ENCODE measurements at regions not wholly inside any gene's neighbourhood (a gene's known extent, or its start where the extent isn't known, plus 50 kb on each side); places are given as distances from the start of the nearest gene placed in this dataset.
"Not testable (repeated sequence)": the region's sequence is repeated elsewhere in the genome, so short reads cannot be mapped to it uniquely, and the experiment has no call there.

DNA sequence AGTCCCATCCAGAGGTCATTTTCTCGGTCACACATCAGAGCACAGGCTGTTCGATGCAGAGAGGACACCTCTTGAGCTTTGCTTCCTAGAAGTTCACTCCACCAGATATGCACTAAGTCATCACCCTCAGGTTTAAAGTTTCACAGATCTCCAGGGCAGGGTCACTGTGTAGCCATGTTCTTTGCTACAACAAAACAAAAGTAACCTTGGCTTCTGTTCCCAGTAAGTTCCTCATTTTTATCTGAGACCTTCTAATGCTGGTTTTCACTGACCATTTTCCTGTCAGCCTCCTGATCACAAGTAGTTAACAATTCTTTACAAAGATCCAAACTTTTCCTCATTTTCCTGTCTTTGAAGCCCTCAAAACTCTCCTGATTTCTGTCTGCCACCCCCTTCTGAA is 97.5 kb upstream of the CTSV start:
- H3K9me3 Mint-ChIP-seq: peaks cover 0 to 12% (median 6%) of the 10 kb centered on the region in 7 donors
- no peak overlapping the region for H3K4me3 ChIP-seq (replicated peaks in 1 of 3; ENCODE audit: low read depth in 2 of 3, low read length in 3 of 3)
- DNase-seq: no peak
- no peak overlapping the region for H3K4me2 ChIP-seq (replicated peaks; ENCODE audit: extremely low read depth, low read length, poor library complexity, severe bottlenecking)
- no peak overlapping the region for H3K4me3 Mint-ChIP-seq
- peaks cover 2% of the 10 kb centered on the region for H3K4me1 Mint-ChIP-seq
- WGBS (ENCODE audit: insufficient coverage): 80% methylated on average over 1 of the region's 2 CpGs
- peaks cover 0 to 3% of the 10 kb centered on the region in 2 donors for H3K9me3 ChIP-seq (replicated peaks in 1 of 2; ENCODE audit: control insufficient read depth in 1 of 2, insufficient read depth in 1 of 2, low read length in 2 of 2)
- H3K27me3 Mint-ChIP-seq (ENCODE audit: low read depth in 3 of 3): peaks cover 0 to 4% (median 2%) of the 10 kb centered on the region in 3 donors
- H2AFZ ChIP-seq (ENCODE audit: insufficient read depth, low read depth, low read length, poor library complexity, severe bottlenecking): no peak overlapping the region
- intact Hi-C loops (cut with micrococcal nuclease): no loop called here
- H3K79me2 ChIP-seq (ENCODE audit: insufficient read depth, low read length): no peaks in the 10 kb centered on the region
- H3K4me1 ChIP-seq (ENCODE audit: control insufficient read depth in 1 of 2, insufficient read depth in 2 of 2, low read length in 2 of 2): no peaks in the 10 kb centered on the region
- no peaks in the 10 kb centered on the region for H3K27me3 ChIP-seq (ENCODE audit: control insufficient read depth in 2 of 2, insufficient read depth in 2 of 2, low read length in 2 of 2)
- no peak overlapping the region for H3K9ac ChIP-seq (ENCODE audit: insufficient read depth, low read length, poor library complexity, severe bottlenecking)
- H3K36me3 Mint-ChIP-seq: no peaks in the 10 kb centered on the region
- no peak overlapping the region for H3K27ac Mint-ChIP-seq
- no peaks in the 10 kb centered on the region for H4K20me1 ChIP-seq (ENCODE audit: insufficient read depth, low read length)
- TF ChIP-seq, protein P1, sequence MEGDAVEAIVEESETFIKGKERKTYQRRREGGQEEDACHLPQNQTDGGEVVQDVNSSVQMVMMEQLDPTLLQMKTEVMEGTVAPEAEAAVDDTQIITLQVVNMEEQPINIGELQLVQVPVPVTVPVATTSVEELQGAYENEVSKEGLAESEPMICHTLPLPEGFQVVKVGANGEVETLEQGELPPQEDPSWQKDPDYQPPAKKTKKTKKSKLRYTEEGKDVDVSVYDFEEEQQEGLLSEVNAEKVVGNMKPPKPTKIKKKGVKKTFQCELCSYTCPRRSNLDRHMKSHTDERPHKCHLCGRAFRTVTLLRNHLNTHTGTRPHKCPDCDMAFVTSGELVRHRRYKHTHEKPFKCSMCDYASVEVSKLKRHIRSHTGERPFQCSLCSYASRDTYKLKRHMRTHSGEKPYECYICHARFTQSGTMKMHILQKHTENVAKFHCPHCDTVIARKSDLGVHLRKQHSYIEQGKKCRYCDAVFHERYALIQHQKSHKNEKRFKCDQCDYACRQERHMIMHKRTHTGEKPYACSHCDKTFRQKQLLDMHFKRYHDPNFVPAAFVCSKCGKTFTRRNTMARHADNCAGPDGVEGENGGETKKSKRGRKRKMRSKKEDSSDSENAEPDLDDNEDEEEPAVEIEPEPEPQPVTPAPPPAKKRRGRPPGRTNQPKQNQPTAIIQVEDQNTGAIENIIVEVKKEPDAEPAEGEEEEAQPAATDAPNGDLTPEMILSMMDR (IDR thresholded peaks at IDR 0.05): no peak
- no peak overlapping the region for H3K27ac ChIP-seq (ENCODE audit: low read depth in 1 of 2, low read length in 2 of 2)
- no peaks in the 10 kb centered on the region for H3K36me3 ChIP-seq (replicated peaks in 1 of 2; ENCODE audit: control insufficient read depth in 1 of 2, insufficient read depth in 2 of 2, low read length in 2 of 2)

DNA sequence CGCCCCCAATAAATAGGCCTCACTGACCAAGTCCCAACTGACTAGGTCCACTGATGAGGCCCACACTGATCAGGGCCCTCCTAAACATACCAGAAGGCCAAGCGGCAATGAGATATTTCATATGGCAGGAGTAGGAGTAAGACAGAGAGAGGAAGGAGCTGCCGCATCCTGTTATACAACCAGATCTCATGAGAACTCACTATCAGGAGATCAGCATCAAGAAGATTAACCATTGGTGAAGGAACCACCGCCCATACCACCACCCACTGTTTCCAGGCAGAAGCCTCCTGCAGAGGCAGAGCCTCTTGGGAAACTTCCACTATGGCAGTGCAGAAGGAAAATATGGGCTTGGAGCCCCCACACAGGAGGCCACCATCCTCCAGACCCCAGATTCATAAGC is 95.0 kb upstream of the CTSV start:
- H3K4me1 ChIP-seq (ENCODE audit: control insufficient read depth in 1 of 2, insufficient read depth in 2 of 2, low read length in 2 of 2); H3K36me3 ChIP-seq (replicated peaks in 1 of 2; ENCODE audit: control insufficient read depth in 1 of 2, insufficient read depth in 2 of 2, low read length in 2 of 2); H3K27ac ChIP-seq (ENCODE audit: low read depth in 1 of 2, low read length in 2 of 2); H3K27ac Mint-ChIP-seq; intact Hi-C loops (cut with micrococcal nuclease); H3K27me3 ChIP-seq (ENCODE audit: control insufficient read depth in 2 of 2, insufficient read depth in 2 of 2, low read length in 2 of 2); H3K4me3 ChIP-seq (replicated peaks in 1 of 3; ENCODE audit: low read depth in 2 of 3, low read length in 3 of 3); H3K4me2 ChIP-seq (replicated peaks; ENCODE audit: extremely low read depth, low read length, poor library complexity, severe bottlenecking); H3K4me3 Mint-ChIP-seq; H4K20me1 ChIP-seq (ENCODE audit: insufficient read depth, low read length); H2AFZ ChIP-seq (ENCODE audit: insufficient read depth, low read depth, low read length, poor library complexity, severe bottlenecking); H3K9ac ChIP-seq (ENCODE audit: insufficient read depth, low read length, poor library complexity, severe bottlenecking); H3K27me3 Mint-ChIP-seq (ENCODE audit: low read depth in 3 of 3); H3K4me1 Mint-ChIP-seq; DNase-seq; H3K36me3 Mint-ChIP-seq; H3K79me2 ChIP-seq (ENCODE audit: insufficient read depth, low read length): not testable (repeated sequence)
- H3K9me3 ChIP-seq (replicated peaks in 1 of 2; ENCODE audit: control insufficient read depth in 1 of 2, insufficient read depth in 1 of 2, low read length in 2 of 2): peaks cover 0 to 11% of the 10 kb centered on the region in 2 donors
- H3K9me3 Mint-ChIP-seq: peaks cover 6 to 13% (median 12%) of the 10 kb centered on the region in 7 donors
- WGBS (ENCODE audit: insufficient coverage): no CpG with 5 or more reads among the region's 4 CpGs

Measured in CD14-positive monocyte (primary cell).